Inflammatory macrophage treated with lipopolysaccharide for 4 hours (primary cell): ENCODE measurements at regions not wholly inside any gene's neighbourhood (a gene's known extent, or its start where the extent isn't known, plus 50 kb on each side); places are given as distances from the start of the nearest gene placed in this dataset.

ENCODE experiments used
- DNase-seq: peaks from one replicate; pipeline ENCODE4 v3.0.0-alpha.2; 2020

GRCh38 chr14:104431351-104431928 is 148.1 kb upstream of the C14orf180 start:
- DNase-seq: no peak

DNA sequence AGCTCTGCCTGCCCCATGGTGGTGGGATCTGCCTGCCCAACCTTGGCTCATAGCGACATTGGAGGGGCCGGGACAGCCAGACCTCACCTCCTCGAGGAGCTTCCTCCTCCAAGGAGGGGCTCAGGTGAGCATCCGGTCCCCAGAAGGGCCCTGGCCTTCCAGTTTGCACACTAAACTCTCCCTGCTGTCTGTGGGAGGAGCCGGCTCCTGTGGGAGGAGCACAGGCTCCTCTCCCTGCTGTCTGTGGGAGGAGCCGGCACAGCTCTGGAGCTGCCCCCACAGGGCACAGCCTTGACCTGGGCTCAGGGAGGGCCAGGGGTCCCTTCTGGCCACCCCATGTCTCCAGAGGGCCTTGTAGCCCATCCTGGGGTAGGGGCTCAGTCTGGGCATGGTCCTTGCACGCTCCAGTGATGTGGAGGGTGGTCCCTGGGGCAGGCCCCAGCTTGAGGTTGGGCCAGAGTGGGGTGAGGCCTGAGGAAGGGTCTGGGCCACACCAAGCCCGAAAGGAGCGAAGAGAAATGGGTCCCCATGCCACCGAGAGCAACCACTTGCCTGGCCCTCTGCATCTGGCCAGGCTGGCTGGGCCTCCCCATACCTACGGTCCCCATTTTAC is 147.5 kb upstream of the C14orf180 start:
- DNase-seq: no peak

DNA sequence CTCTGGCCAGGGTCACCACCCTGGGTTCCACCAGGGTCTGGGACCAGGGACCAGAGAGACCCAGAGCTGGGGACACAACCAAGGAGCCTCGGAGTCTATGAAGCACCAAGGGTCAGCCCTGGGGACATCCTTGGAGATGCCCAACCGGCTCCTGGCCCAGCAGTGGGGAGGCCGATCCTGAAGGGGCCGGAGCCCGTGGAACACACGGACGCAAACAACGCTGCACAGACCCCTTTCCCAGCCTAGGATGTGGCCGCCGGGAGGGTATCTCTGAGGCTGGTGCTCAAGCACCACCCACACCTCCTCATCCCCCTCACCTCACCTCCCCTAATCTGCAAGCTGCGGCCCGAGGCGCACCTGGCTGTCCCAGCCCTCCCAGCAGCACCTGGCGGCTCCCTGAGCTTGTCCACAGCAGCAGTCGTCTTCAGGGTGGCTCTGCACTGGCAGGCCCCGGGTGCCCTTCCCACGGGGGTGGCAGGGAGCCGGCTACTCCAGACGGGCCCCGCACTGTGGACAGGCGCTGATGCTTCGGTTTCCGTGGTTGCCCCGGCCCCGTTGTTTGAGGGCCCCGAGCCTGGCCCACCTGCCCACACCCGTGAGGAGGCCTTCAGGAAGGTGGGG is 146.8 kb upstream of the C14orf180 start:
- no peak for DNase-seq

DNA sequence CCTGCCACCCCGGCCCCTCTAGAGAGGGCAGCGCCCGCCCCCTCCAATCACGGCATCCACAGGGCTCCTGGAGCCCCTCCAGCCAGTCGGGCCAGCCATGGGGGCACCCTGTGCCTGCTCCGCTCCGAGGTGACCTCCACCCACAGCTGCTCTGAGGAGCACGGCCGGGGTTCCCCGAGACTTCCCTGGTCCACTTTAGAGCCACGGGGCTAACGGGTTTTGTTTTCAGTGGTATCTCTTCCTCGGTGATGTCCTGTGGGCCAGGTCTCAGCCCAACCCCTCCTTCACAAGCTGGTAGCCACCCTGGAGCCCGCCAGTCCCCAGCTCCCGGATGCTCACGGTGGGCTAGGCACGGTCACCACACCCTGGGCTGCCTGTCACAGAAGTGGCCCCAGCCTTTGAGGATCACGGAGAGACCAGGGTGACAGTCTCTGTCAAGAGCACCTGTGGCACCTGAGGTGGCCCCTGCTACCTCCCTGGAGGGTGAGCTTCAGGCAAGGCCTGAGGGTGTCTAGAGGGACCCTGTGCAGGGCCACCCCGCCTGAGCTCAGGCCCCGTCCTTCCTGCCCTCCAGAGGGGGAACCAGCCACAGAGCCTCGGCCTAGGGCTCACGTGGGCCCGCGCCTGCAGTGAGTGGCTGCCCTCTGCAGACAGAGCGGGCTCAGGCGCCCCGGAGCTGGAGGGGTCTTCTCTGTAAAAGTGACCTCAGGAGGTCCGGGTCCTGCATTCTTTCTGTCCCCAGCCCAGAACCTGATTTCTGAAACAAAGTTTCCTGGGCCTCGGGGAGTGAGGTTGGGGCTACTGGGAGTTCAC is 146.0 kb upstream of the C14orf180 start:
- no peak for DNase-seq

GRCh38 chr14:104434214-104435076 is 145.1 kb upstream of the C14orf180 start:
- DNase-seq: no peak

DNA sequence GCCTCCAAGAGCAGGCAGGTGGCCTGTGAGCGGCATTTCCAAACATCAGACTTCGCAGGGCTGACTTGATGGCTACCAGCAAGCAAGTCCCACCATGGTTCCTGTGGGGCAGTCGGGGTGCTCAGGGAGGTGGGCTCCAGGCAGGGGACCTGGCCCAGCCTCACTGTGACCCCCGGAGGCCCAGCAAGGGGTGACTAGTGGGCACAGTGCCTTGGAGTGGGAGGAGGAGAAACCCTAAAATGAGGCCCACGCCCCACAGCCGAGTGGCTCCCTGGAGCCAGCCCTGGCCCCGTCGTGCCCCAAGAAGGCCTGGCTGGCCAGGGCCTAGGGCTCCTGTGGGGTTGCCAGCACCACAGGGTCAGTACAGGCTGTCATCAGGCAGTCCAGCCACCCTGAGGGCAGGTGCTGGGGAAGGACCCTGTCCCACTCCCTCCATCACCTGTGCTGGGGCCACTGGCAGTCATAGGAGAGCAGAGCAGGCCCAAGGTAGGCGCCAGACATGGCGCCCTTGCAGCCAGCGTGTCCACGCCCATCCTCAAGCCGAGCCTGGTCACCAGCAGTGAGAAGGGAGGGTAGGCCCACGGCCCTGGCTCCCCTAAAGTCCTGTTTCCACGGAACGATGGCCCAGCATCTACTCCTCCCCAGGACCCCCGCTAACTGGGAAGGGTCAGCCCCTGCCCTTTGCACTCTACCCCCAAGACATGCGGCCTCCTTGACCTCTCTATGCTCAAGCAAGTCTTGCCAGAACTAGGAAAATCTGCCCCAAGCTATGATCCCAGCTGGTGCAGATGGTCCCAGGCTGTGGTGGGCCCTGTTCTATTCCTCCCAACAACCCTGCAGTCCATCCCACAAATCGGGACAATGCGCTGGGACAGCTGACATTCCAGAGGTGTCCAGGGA is 144.2 kb upstream of the C14orf180 start:
- DNase-seq: no peak

DNA sequence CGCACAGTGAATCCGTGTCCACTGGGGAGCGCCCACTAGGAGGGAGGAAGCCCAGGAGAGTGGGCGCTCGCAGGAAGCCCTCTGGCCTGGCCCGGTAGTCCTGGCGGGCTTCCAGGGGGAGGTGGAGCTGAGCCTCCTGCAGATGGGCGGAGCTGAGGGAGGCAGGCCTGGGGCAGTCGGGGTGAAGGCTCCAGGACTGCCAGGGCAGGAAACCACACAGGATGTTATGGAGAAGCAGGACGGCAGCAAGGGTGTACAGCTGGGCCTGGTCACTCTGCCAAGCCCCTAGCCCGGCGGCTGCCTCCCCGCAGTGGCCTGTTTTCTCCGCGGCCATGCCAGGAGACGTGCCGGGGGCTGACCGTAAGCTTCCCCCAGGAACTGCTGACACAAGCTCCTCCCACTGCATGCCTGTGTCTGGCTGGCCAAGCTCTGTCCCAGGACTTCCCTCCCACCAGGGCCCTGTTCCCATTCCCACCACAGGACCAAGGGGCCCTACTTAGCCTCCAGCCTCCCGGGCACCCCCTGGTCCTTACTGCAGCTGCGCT is 143.4 kb upstream of the C14orf180 start:
- DNase-seq: peak; percentile 2

DNA sequence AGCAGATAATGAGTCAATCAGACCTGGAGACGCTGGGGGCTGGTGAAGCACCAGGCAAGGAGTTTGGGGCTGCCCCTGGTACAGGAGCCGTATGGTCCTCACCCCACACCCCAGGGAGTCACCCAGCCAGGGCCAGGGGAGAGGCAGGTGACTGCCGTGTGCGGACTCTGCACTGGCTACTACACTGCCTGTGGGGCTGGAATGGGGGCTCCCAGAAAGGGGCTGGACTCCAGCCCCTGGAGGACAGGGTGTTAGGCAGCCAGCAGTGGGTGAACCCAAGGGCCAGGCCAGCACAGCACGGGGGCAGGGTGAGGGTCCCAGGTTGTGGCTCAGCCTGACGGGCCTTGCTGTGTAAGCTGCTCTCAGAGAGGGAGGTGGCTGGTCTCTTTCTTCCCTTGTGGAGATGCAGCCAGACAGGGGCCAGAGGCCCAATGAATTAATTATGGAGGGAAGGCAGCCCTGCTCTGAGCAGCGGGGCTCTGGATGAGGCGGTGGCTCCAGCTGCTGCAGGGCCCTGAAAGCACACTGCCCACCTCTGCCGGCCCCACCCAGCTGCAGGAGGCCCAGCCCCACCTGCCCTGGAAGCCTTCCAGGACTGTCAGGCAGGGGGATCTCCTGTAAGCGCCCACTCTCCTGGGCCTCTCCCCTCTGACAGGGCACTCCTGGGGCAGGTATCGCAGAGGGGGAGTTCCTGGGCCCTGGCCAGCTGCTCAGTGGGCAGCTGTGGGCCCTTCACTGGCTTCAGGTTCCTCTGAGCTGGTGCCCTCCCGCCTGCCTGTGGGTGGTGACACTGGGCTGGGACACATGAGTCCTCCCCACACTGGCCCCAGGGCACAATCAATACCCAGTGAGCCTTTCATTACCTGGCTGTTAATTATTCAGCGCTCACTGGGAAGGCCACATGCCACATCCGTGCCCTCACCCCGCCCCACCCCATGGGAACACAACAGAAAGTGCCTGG is 142.5 kb upstream of the C14orf180 start:
- DNase-seq: no peak

DNA sequence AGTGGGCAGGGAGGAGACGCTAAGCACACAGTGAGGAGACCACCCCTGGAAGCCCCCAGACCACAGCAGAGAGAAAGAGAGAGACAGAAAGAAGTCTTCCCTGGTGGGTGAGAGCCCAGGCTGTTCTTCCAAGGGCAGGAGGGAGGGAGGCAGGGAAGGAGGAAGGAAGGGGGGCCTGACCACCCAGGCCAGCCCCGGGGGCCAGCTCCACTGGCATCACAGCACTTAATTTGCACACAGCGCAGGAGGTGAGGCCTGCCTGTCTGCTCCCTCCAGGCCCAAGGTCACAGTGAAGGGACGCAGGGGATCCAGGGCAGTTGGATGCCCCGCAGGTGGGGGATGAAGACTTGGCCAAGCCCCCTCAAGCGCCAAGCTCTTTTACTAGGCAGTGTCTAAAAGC is 141.9 kb upstream of the C14orf180 start:
- DNase-seq: no peak

GRCh38 chr14:104438166-104438887 is 141.2 kb upstream of the C14orf180 start:
- DNase-seq: no peak

DNA sequence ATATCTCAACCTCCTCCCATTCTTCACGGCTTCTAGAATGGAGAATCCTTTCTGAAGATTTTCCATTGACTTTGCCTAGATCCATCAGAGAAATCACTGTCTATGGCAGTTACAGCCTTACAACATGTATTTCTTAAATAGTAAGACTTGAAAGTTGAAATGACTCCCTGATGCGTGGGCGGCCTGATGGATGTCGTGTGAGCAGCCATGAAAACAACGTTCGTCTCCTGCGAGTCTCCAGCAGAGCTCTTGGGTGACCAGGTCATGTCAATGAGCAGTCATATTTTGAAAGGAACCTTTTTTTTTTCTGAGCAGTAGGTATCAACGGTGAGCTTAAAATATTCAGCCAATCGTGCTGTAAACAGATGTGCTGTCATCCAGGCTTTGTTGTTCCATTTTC is 139.9 kb upstream of the C14orf180 start:
- DNase-seq: no peak

DNA sequence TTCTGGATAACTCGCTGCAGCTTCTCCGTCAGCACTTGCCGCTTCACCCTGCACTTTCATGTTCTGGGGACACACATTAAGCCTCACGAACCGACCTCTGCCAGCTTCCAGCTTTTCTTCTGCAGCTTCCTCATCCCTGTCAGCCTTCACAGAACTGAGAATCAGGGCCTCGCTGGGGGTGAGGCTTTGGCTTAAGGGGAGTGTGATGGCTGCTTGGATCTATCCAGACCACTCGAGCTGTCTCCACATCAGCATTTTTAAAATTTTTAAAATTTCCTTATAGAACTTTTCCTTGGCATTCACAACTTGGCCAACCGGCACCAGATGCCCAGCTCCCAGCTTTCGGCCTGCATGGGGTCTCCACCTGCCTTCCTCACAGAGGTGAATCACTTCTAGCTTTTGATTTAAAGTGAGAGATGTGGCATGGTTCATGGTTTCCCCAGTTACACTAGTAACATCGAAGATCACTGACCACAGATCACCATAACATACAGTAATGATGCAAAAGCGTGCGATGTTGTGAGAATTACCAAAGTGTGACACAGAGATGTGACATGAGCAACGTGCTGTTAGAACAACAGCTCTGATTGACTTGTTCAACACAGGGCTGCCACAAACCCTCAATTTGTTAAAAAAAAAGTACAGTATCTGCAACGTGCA is 139.1 kb upstream of the C14orf180 start:
- no peak for DNase-seq

DNA sequence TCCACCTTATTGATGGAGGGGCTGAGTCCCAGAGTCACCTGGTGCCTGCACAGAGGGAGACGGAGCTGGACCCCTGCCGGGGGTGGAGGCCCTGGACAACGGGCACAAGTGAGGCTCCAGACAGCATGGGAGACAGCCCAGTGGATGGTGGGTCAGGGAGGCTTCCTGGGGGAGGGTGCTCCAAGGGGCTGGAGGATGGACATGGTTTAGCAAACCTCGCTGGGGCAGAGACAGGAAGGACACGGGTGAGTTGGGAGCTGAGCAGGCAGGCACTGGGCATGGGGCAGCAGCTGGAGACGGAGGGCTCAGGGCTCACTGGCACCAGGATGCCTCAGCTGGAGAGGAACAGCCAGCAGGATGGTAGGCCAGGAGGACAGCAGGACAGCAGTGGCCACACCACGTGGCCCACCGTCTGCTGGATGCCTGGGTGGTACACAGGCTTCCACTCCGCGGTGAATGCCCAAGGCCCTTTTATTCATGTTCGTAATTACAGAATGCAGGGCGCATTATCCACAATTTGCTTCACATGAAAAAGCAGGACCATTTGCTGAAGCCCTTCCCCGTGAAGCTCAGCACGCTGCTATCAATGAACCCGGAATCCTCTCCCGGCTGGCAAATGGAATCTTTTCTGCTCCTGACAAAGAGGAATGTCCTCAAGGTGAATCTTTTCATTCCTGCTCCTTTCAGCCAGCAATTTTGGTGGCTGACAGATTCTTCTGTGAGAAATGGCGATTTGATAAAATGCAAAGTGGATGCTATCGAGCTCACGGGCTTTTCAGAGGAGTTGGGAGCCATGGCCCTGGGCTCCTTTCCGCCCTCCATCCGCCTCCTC is 138.1 kb upstream of the C14orf180 start:
- no peak for DNase-seq

GRCh38 chr14:104442107-104442551 is 137.4 kb upstream of the C14orf180 start:
- no peak for DNase-seq

GRCh38 chr14:104442631-104443390 is 136.8 kb upstream of the C14orf180 start:
- no peak for DNase-seq

- no peak for DNase-seq
These were observed 136.0 kb upstream of the C14orf180 start for GRCh38 chr14:104443391-104444158.
